H9 (cell line): ENCODE measurements at regions not wholly inside any gene's neighbourhood (a gene's known extent, or its start where the extent isn't known, plus 50 kb on each side); places are given as distances from the start of the nearest gene placed in this dataset.

Source experiments
- DNase-seq: peaks from one replicate; pipeline ENCODE4 v3.0.0-alpha.2; 2017
- H2AFZ ChIP-seq: one replicate; pipeline ENCODE4 v1.6.1; 2013; ENCODE audit warnings: mild to moderate bottlenecking, low read length, control low read depth, moderate library complexity
- H2AK5ac ChIP-seq: 2 replicates; pipeline ENCODE4 v1.6.1; 2013; ENCODE audit warnings: low read length, control low read depth, mixed read lengths; ENCODE audit not compliant: insufficient read length
- H2BK120ac ChIP-seq: one replicate; pipeline ENCODE4 v1.6.1; 2013; ENCODE audit warnings: low read depth, mild to moderate bottlenecking, low read length, control low read depth, inconsistent platforms; ENCODE audit not compliant: poor library complexity, severe bottlenecking
- H2BK12ac ChIP-seq: 2 replicates; pipeline ENCODE4 v1.6.1; 2013; ENCODE audit warnings: low read length, control low read depth, mixed read lengths, low read depth; ENCODE audit not compliant: insufficient read length
- H2BK15ac ChIP-seq: 2 replicates; pipeline ENCODE4 v1.6.1; 2013; ENCODE audit warnings: low read depth, low read length, control low read depth
- H2BK20ac ChIP-seq: one replicate; pipeline ENCODE4 v1.6.1; 2013; ENCODE audit warnings: low read depth, mild to moderate bottlenecking, low read length, control low read depth, inconsistent platforms; ENCODE audit not compliant: poor library complexity, severe bottlenecking
- H2BK5ac ChIP-seq: 2 replicates; pipeline ENCODE4 v1.6.1; 2013; ENCODE audit warnings: low read length, control low read depth, mixed read lengths; ENCODE audit not compliant: insufficient read length
- H3K14ac ChIP-seq: 2 replicates; pipeline ENCODE4 v1.6.1; 2013; ENCODE audit warnings: low read length, control low read depth; ENCODE audit not compliant: insufficient read depth
- H3K18ac ChIP-seq: 2 replicates; pipeline ENCODE4 v1.6.1; 2013; ENCODE audit warnings: low read depth, mild to moderate bottlenecking, mixed read lengths, low read length, control low read depth; ENCODE audit not compliant: insufficient read length
- H3K23ac ChIP-seq: 2 replicates; pipeline ENCODE4 v1.6.1; 2013; ENCODE audit warnings: low read length, control low read depth, mixed read lengths, low read depth; ENCODE audit not compliant: insufficient read length
- H3K23me2 ChIP-seq: 2 replicates; pipeline ENCODE4 v1.6.1; 2013; ENCODE audit warnings: low read depth, mild to moderate bottlenecking, mixed read lengths, low read length, control low read depth; ENCODE audit not compliant: insufficient read length, poor library complexity, severe bottlenecking
- H3K27ac ChIP-seq: 2 replicates; pipeline ENCODE4 v1.5.1; 2013; ENCODE audit warnings: low read length, control low read depth, mixed read lengths, low read depth; ENCODE audit not compliant: insufficient read length
- H3K27me3 ChIP-seq: 2 replicates; pipeline ENCODE4 v1.6.1; 2013; ENCODE audit warnings: low read length, control low read depth, inconsistent platforms; ENCODE audit not compliant: insufficient read depth
- H3K4ac ChIP-seq: 2 replicates; pipeline ENCODE4 v1.6.1; 2013; ENCODE audit warnings: low read depth, mild to moderate bottlenecking, control low read depth, inconsistent platforms, low read length, moderate library complexity
- H3K4me1 ChIP-seq: 2 replicates; pipeline ENCODE4 v1.6.1; 2013; ENCODE audit warnings: low read length, control low read depth, inconsistent platforms; ENCODE audit not compliant: insufficient read depth
- H3K4me2 ChIP-seq: 2 replicates; pipeline ENCODE4 v1.6.1; 2013; ENCODE audit warnings: low read length, control low read depth, mixed read lengths; ENCODE audit not compliant: insufficient read length, insufficient read depth
- H3K56ac ChIP-seq: 2 replicates; pipeline ENCODE4 v1.6.1; 2013; ENCODE audit warnings: low read depth, mild to moderate bottlenecking, mixed read lengths, low read length, control low read depth; ENCODE audit not compliant: insufficient read length
- H3K79me1 ChIP-seq: 2 replicates; pipeline ENCODE4 v1.6.1; 2013; ENCODE audit warnings: low read depth, mild to moderate bottlenecking, moderate library complexity, low read length, control low read depth, inconsistent platforms; ENCODE audit not compliant: insufficient read depth, poor library complexity, severe bottlenecking
- H3K79me2 ChIP-seq: 2 replicates; pipeline ENCODE4 v1.6.1; 2013; ENCODE audit warnings: low read length, control low read depth, inconsistent platforms; ENCODE audit not compliant: insufficient read depth
- H3K9ac ChIP-seq: 2 replicates; pipeline ENCODE4 v1.6.1; 2013; ENCODE audit warnings: low read length, control low read depth, mixed read lengths; ENCODE audit not compliant: insufficient read length; ENCODE audit errors: extremely low read depth
- H3K9me3 ChIP-seq: one replicate; pipeline ENCODE4 v1.6.1; 2013; ENCODE audit warnings: low read depth, low read length, inconsistent platforms; ENCODE audit not compliant: control insufficient read depth
- H3T11ph ChIP-seq: one replicate; pipeline ENCODE4 v1.6.1; 2013; ENCODE audit warnings: mild to moderate bottlenecking, low read length, control low read depth, inconsistent platforms
- H4K20me1 ChIP-seq: one replicate; pipeline ENCODE4 v1.6.1; 2013; ENCODE audit not compliant: control insufficient read depth, insufficient read length, insufficient read depth
- H4K5ac ChIP-seq: 2 replicates; pipeline ENCODE4 v1.6.1; 2013; ENCODE audit warnings: low read depth, mild to moderate bottlenecking, mixed read lengths, low read length, control low read depth; ENCODE audit not compliant: insufficient read length
- H4K8ac ChIP-seq: replicated peaks from 2 replicates; pipeline ENCODE4 v1.6.1; 2013; ENCODE audit warnings: low read length, control low read depth, mixed read lengths, low read depth; ENCODE audit not compliant: insufficient read length
- H4K91ac ChIP-seq: 2 replicates; pipeline ENCODE4 v1.6.1; 2013; ENCODE audit warnings: low read depth, mild to moderate bottlenecking, moderate library complexity, mixed read lengths, low read length, control low read depth; ENCODE audit not compliant: insufficient read length
- H3K27ac Mint-ChIP-seq, 3 experiments: 2 replicates in 2 of 3; 3 replicates in 1 of 3; pipeline ENCODE4 v1.8.0; 2020 to 2021; ENCODE audit warnings: mixed read lengths in 3 of 3, mild to moderate bottlenecking in 1 of 3, moderate library complexity in 1 of 3
- H3K27me3 Mint-ChIP-seq: 2 replicates; pipeline ENCODE4 v1.8.0; 2021; ENCODE audit warnings: low read depth, mild to moderate bottlenecking, moderate library complexity, mixed read lengths
- H3K36me3 Mint-ChIP-seq, 3 experiments: 2 replicates in 2 of 3; 3 replicates in 1 of 3; pipeline ENCODE4 v1.8.0; 2020 to 2021; ENCODE audit warnings: low read depth in 3 of 3, mixed read lengths in 3 of 3; ENCODE audit not compliant: insufficient read depth in 1 of 3
- H3K4me1 Mint-ChIP-seq, 2 experiments: 2 replicates each; pipeline ENCODE4 v1.8.0; 2020; ENCODE audit warnings: mixed read lengths in 2 of 2
- H3K4me3 Mint-ChIP-seq, 2 experiments: 2 replicates in 1 of 2; 3 replicates in 1 of 2; pipeline ENCODE4 v1.8.0; 2020 to 2021; ENCODE audit warnings: mild to moderate bottlenecking in 2 of 2, mixed read lengths in 2 of 2, moderate library complexity in 1 of 2
- H3K9me3 Mint-ChIP-seq, 2 experiments: 2 replicates in 1 of 2; 3 replicates in 1 of 2; pipeline ENCODE4 v1.8.0; 2020; ENCODE audit warnings: mild to moderate bottlenecking in 2 of 2, mixed read lengths in 2 of 2, moderate library complexity in 1 of 2
- CTCF ChIP-seq: fragments of 200-600 bp; sonication (generic); conservative IDR thresholded peaks from 3 replicates; pipeline ENCODE4 v1.8.0; 2021; ENCODE audit warnings: antibody characterized with exemption, mild to moderate bottlenecking
- WGBS: extraction: QIAGEN DNeasy Blood & Tissue Kit; methylation state at CpG from one replicate; pipeline ENCODE4 v1.1.7; 2013; ENCODE audit warnings: missing lambda C conversion rate, low lambda C conversion rate, mixed read lengths; ENCODE audit not compliant: insufficient read length; ENCODE audit errors: extremely low coverage; 5-methylcytosine and 5-hydroxymethylcytosine counted together

- no peak overlapping the region for H2AK5ac ChIP-seq
- no peak overlapping the region for H3K56ac ChIP-seq
- no peak for TF ChIP-seq CTCF
- no peak overlapping the region; a peak in 1 of 7 replicates for H3K27ac Mint-ChIP-seq
- H3K79me1 ChIP-seq = no peaks in the 10 kb centered on the region
- H2BK120ac ChIP-seq = no peak overlapping the region
- H4K8ac ChIP-seq = no peak overlapping the region
- no peak overlapping the region for H4K91ac ChIP-seq
- no peak overlapping the region for H2BK15ac ChIP-seq
- no peaks in the 10 kb centered on the region for H3K9me3 ChIP-seq
- H3K4ac ChIP-seq = no peak overlapping the region
- H2BK5ac ChIP-seq = no peak overlapping the region
- H3K9me3 Mint-ChIP-seq = peaks cover 4 to 6% of the 10 kb centered on the region in 2 experiments; a peak in 3 of 5 replicates
- H3K4me3 Mint-ChIP-seq = peak overlapping the region; percentile 72 to 82
- DNase-seq = peak; percentile 60
- H3K4me1 Mint-ChIP-seq = peaks cover 31 to 38% of the 10 kb centered on the region in 2 experiments
- H4K20me1 ChIP-seq = no peaks in the 10 kb centered on the region
- H3K79me2 ChIP-seq = no peaks in the 10 kb centered on the region
- H3K23me2 ChIP-seq = peaks cover 15% of the 10 kb centered on the region
- H3K4me2 ChIP-seq = peak overlapping the region; percentile 92
- H3K27me3 ChIP-seq = peaks cover 14% of the 10 kb centered on the region; the same call in 1 of the 2 replicates
- no peak overlapping the region for H4K5ac ChIP-seq
- H3K27me3 Mint-ChIP-seq = peaks cover 84% of the 10 kb centered on the region
- H3K9ac ChIP-seq = peak overlapping the region; percentile 1
- H3K18ac ChIP-seq = no peak overlapping the region
- H3K4me1 ChIP-seq = no peaks in the 10 kb centered on the region
- no CpG with 5 or more reads among the region's 17 CpGs for WGBS
- H3K36me3 Mint-ChIP-seq = peaks cover 0 to 2% (median 0%) of the 10 kb centered on the region in 3 experiments; a peak in 1 of 7 replicates
- peak overlapping the region; percentile 29 for H2AFZ ChIP-seq
- H2BK12ac ChIP-seq = no peak overlapping the region
- H3T11ph ChIP-seq = no peak overlapping the region
- no peak overlapping the region for H3K27ac ChIP-seq
- no peak overlapping the region for H2BK20ac ChIP-seq
- no peak overlapping the region for H3K14ac ChIP-seq
- no peak overlapping the region for H3K23ac ChIP-seq
These were observed 185.9 kb downstream of the TRIM27 start for GRCh38 chr6:28737750-28738395.
